ENCODE measurements at regions not wholly inside any gene's neighbourhood (a gene's known extent, or its start where the extent isn't known, plus 50 kb on each side); places are given as distances from the start of the nearest gene placed in this dataset.

GRCh38 chr2:220302756-220303155, 675.3 kb downstream of the SLC4A3 start:
- ChIA-PET POLR2A (no interaction called here), CTCF (no interaction called here)
- TF ChIP-seq CTCF (IDR thresholded peaks at IDR 0.05; ENCODE audit: insufficient read depth, low read depth, low read length), result no peak
- Histone ChIP-seq H3K4me3 (ENCODE audit: low read depth, low read length) (no peak overlapping the region), H3K36me3 (ENCODE audit: control insufficient read depth, insufficient read depth, low read length) (no peaks in the 10 kb centered on the region), H3K27me3 (ENCODE audit: control insufficient read depth, insufficient read depth, low read length) (no peaks in the 10 kb centered on the region)
- DNase-seq (ENCODE audit: low read depth), result no peak

- CTCF ChIA-PET, result interaction anchor here (1.4 kb wide), 1 partner anchor 11 kb away, joined by 3 read pairs; no protein-coding TSS in a partner anchor
- no peak for TF ChIP-seq CTCF (IDR thresholded peaks at IDR 0.05; ENCODE audit: insufficient read depth, low read depth, low read length)
- DNase-seq (ENCODE audit: low read depth), result no peak
Observed at GRCh38 chr2:220309215-220309614, 681.8 kb downstream of the SLC4A3 start.

GRCh38 chr2:220310451-220310861, 683.0 kb downstream of the SLC4A3 start:
- ChIA-PET CTCF (no interaction called here), POLR2A (no interaction called here)
- no peak overlapping the region for H3K4me3 ChIP-seq (ENCODE audit: low read depth, low read length)
- TF ChIP-seq CTCF (IDR thresholded peaks at IDR 0.05; ENCODE audit: insufficient read depth, low read depth, low read length), result no peak
- H3K36me3 ChIP-seq (ENCODE audit: control insufficient read depth, insufficient read depth, low read length), result no peaks in the 10 kb centered on the region
- H3K27me3 ChIP-seq (ENCODE audit: control insufficient read depth, insufficient read depth, low read length), result no peaks in the 10 kb centered on the region
- no peak for DNase-seq (ENCODE audit: low read depth)

More at GRCh38 chr2:220309215-220309614, 681.8 kb downstream of the SLC4A3 start:
- no peaks in the 10 kb centered on the region for H3K36me3 ChIP-seq (ENCODE audit: control insufficient read depth, insufficient read depth, low read length)
- POLR2A ChIA-PET, result no interaction called here
- H3K4me3 ChIP-seq (ENCODE audit: low read depth, low read length), result no peak overlapping the region
- H3K27me3 ChIP-seq (ENCODE audit: control insufficient read depth, insufficient read depth, low read length), result no peaks in the 10 kb centered on the region

GRCh38 chr2:220315098-220315823, 687.8 kb downstream of the SLC4A3 start:
- H3K4me3 ChIP-seq (ENCODE audit: low read depth, low read length), result no peak overlapping the region
- H3K27me3 ChIP-seq (ENCODE audit: control insufficient read depth, insufficient read depth, low read length), result no peaks in the 10 kb centered on the region
- ChIA-PET CTCF (no interaction called here), POLR2A (interaction anchor here (0.6 kb wide), 1 partner anchor 26 kb away, joined by 3 read pairs; no protein-coding TSS in a partner anchor)
- DNase-seq (ENCODE audit: low read depth), result no peak
- H3K36me3 ChIP-seq (ENCODE audit: control insufficient read depth, insufficient read depth, low read length), result no peaks in the 10 kb centered on the region
- TF ChIP-seq CTCF (IDR thresholded peaks at IDR 0.05; ENCODE audit: insufficient read depth, low read depth, low read length), result no peak

- Histone ChIP-seq H3K4me3 (ENCODE audit: low read depth, low read length) (no peak overlapping the region), H3K36me3 (ENCODE audit: control insufficient read depth, insufficient read depth, low read length) (no peaks in the 10 kb centered on the region), H3K27me3 (ENCODE audit: control insufficient read depth, insufficient read depth, low read length) (no peaks in the 10 kb centered on the region)
- DNase-seq (ENCODE audit: low read depth), result no peak
- no peak for TF ChIP-seq CTCF (IDR thresholded peaks at IDR 0.05; ENCODE audit: insufficient read depth, low read depth, low read length)
- CTCF ChIA-PET, result no interaction called here
- POLR2A ChIA-PET, result no interaction called here
Observed at GRCh38 chr2:220318037-220318436, 690.6 kb downstream of the SLC4A3 start.
